ENCODE measurements at regions not wholly inside any gene's neighbourhood (a gene's known extent, or its start where the extent isn't known, plus 50 kb on each side); places are given as distances from the start of the nearest gene placed in this dataset.
"Not testable (repeated sequence)": the region's sequence is repeated elsewhere in the genome, so short reads cannot be mapped to it uniquely, and the experiment has no call there.

DNA sequence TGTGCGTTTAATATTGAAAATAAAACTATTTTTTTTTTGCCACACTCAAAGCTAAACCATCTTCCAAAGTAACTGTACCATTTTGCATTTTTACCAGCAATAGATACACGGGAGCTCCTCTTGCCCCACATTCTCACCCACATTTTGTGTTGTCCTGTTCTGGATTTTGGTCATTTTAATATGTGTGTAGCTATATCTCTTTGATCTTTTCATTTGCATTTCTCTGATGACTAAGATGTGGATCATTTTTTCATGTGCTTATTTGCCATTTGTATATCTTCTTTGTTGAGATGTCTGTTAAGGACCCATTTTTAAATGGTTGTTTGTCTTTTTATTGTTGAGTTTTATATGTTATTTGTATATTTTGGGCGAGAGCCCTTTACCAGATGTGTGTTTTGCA, 1543.5 kb downstream of the GRIK2 start:
- no peak for DNase-seq (ENCODE audit: low read depth in 2 of 2)

GRCh38 chr6:102928109-102928508, 1534.6 kb downstream of the GRIK2 start:
- no peak for DNase-seq (ENCODE audit: low read depth in 2 of 2)

GRCh38 chr6:102918161-102918560, 1524.7 kb downstream of the GRIK2 start:
- DNase-seq (ENCODE audit: low read depth in 2 of 2), result no peak

DNA sequence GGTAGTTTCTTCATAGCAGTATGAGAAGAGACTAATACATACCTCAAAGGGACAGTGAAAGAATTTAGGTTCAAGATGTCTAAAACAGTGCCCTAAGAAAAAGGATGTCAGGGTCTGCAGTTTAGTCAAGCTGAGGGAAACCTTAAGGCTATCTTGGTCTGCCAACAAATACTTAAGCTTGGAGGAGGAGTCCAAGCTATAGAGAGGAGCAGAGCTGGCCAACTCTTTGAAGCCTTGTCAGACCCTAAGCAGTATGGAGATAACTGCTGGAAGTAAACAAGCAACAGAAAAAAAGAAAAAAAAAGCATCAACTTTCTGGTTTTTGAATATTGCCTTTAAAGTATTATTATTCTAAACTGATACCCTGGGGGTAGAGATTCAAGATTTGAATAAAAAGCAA, 1518.1 kb downstream of the GRIK2 start:
- DNase-seq (ENCODE audit: low read depth in 2 of 2), result no peak

GRCh38 chr6:102910701-102911139, 1517.2 kb downstream of the GRIK2 start:
- DNase-seq (ENCODE audit: low read depth in 2 of 2), result not testable (repeated sequence)

DNA sequence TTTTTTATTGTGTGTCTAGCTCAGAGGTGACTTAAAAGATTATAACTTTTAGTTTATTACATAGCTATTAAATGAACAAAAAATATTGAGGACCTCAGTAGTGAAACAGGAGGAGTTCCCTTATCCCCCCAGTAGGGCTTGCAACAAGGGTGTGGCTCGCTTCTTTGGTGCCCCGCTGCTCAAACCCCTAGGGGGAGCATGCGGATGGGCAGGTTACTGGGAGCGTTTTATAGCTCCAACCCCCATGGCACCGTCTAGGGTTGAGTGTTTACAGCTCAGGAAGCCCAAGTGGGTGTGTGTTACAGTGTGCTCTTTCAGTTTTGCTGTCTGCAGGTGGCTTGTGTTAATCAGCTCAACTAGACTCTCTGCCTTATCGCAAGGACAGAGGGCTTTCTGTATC, 1513.7 kb downstream of the GRIK2 start:
- no peak for DNase-seq (ENCODE audit: low read depth in 2 of 2)

- DNase-seq (ENCODE audit: low read depth in 2 of 2), result no peak
These were observed 1509.0 kb downstream of the GRIK2 start for GRCh38 chr6:102902471-102902870.

DNA sequence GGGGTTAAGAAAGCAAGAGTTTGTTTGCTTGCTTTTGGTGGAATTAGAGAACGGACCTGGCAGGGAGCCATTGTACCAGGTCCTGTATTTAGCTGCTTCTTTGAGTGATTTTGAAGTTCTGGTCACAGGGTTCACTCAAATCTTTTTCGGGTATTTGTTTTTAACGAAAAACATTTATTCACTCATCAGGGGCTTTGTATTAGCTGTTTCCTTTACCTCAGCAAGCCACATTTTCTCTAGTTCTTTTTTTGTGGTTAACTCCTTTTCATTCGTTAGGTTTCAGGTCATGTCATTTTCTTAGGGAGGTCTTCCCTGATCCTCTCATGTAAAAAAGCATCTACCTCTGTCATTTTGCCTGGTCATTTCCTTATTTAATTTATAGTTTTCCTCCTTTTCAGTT, 1502.2 kb downstream of the GRIK2 start:
- DNase-seq (ENCODE audit: low read depth in 2 of 2), result no peak

GRCh38 chr6:102885165-102885564, 1491.7 kb downstream of the GRIK2 start:
- no peak for DNase-seq (ENCODE audit: low read depth in 2 of 2)

DNA sequence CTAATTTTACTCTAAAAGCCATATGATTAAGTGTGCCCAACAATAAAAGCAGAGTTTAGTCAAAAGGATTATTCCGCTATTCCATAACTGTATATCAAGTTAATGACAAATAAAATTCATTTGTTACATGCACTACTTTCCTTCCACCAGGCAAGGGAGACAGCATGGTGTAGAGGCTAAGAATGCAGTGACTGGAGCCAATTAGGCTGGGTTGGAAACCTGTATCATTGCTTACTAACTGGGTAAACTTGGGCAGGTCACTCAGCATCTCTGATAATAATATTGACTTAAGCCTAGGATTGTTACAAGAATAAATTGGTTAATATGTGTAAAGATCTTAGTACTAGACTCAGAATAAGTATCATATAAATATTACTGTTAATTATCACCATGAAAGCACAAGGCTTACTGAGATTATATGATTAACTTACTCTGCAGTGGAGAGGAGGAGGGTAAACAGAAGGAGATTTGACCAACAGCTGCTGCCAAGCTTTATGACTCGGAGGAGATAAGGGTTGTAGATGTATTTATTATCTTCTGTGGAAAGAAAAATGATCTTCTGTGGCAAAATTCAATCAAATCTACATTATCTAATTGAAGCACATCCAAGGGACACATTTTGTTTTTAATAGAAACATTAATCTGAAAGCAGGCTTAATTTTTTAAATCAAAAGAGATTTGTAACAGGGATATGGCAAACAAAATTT, 1459.9 kb downstream of the GRIK2 start:
- DNase-seq (ENCODE audit: low read depth in 2 of 2), result no peak

GRCh38 chr6:102848796-102849195, 1455.3 kb downstream of the GRIK2 start:
- DNase-seq (ENCODE audit: low read depth in 2 of 2), result no peak

DNA sequence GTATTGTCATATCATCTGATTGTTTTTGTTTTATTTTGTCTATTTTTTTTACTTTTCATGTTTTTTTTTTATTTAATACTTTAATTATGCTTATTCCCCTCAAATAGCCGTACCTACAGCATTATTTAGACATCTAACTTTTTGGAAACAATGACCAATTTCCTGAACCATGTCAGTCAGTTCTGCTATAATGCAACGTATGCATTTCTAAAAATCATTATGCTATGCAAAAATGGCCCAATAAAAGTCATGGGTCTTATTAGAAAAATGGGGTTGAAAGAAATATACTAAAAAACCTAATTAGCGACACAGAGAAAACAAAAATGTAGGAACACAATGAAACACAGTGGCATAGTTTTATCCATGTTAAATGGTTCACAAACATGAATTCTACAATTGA, 1454.7 kb downstream of the GRIK2 start:
- no peak for DNase-seq (ENCODE audit: low read depth in 2 of 2)

DNA sequence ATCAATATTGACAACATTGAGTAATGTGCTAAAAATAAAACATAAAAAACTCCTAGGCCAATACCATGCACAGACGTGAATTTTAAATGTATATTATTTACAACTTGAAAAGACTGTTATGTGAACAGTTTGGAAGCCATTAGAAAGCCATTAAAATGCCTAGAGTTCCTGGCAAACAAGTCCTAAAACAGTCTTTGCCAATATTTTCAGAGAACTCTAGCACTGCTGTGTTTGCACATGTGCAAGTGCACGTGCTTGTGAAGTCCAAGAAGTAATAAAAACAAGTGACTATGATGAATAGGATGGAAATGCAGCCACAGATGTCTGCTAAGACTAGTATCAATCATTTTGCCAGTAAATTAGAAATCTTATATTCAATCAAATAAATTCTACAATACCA, 1447.6 kb downstream of the GRIK2 start:
- DNase-seq (ENCODE audit: low read depth in 2 of 2), result no peak

DNA sequence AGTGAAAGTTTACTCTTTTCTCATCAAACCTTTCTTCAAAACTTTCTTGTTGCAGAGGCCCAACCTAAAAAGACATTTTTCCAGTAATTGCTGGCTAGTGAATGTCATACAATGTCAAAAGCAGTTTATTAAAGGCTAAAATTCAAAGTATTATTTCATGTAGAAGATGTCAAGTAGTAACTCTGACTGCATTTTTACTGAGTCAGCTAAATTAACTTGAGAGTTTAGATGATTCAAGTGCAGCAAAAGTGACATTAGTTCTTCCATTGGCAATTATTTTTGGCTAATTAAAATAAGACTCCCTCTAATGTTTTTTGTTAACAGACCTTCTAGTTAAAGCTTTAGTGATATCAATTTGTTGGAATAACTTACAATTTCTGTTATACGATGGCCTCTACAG, 1438.5 kb downstream of the GRIK2 start:
- DNase-seq (ENCODE audit: low read depth in 2 of 2), result no peak

- no peak for DNase-seq (ENCODE audit: low read depth in 2 of 2)
These were observed 1426.6 kb downstream of the GRIK2 start for GRCh38 chr6:102820098-102820497.

- DNase-seq (ENCODE audit: low read depth in 2 of 2), result no peak
These were observed 1421.7 kb downstream of the GRIK2 start for GRCh38 chr6:102815207-102815606.

- no peak for DNase-seq (ENCODE audit: low read depth in 2 of 2)
These were observed 1420.2 kb downstream of the GRIK2 start for GRCh38 chr6:102813489-102814275.

GRCh38 chr6:102812242-102812641, 1418.7 kb downstream of the GRIK2 start:
- no peak for DNase-seq (ENCODE audit: low read depth in 2 of 2)

DNA sequence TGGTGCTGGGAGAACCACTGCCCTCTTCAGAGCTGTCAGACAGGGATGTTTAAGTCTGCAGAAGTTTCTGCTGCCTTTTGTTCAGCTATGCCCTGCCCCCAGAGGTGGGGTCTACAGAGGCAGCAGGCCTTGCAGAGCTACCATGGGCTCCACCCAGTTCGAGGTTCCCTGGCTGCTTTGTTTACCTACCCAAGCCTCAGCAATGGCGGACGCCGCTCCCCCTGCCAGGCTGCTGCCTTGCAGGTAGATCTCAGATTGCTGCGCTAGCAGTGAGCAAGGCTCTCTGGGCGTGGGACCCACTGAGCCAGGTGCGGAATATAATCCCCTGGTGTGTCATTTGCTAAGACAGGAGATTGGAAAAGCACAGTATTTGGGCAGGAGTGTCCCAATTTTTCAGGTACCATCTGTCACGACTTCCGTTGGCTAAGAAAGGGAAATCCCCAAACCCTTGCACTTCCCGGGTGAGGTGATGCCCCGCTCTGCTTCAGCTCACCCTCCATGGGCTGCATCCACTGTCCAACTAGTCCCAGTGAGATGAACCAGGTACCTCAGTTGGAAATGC, 1415.5 kb downstream of the GRIK2 start:
- DNase-seq (ENCODE audit: low read depth in 2 of 2), result not testable (repeated sequence)

GRCh38 chr6:102799051-102799450, 1405.5 kb downstream of the GRIK2 start:
- DNase-seq (ENCODE audit: low read depth in 2 of 2), result no peak

- DNase-seq (ENCODE audit: low read depth in 2 of 2), result no peak
These were observed 1405.1 kb downstream of the GRIK2 start for GRCh38 chr6:102798636-102799035.

DNA sequence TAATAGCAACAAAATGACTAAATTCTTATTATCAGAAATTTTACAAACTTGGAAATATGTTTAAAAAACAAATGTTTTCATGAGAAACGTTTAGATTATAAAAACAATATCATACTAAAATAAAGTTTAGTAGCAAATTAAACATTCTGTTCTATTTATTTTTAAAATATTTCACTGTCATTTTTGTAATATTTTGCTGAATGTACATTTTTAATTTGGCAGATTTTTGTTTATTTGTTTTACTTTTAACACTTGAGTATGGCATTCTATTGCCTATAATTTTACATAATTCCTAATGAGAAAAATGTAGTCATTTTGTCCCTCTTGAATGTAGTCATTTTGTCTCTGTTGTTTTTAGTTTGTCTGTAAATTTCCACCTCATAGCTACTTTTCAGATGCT, 1400.2 kb downstream of the GRIK2 start:
- no peak for DNase-seq (ENCODE audit: low read depth in 2 of 2)

DNA sequence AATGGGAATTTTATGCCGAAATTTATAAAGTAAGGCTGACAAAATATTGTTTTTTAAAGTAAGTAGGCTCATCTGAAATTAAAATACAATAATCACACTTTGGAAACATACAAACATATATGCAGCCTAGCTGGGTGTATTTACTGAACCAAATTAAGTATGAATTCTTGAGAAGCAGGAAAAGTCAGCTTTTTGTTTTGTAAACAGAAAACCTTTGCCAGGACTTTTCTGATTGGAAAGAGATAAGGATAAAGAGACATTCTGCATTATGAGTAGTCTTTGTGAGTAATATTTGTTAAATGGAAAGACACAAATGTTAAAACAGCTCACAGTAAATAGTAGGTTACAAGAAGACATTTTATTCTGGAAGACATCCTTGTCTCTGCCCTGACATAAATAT, 1380.8 kb downstream of the GRIK2 start:
- no peak for DNase-seq (ENCODE audit: low read depth in 2 of 2)
